Trophoblast cell (in vitro differentiated cells and primary cell): ENCODE measurements at regions not wholly inside any gene's neighbourhood (a gene's known extent, or its start where the extent isn't known, plus 50 kb on each side); places are given as distances from the start of the nearest gene placed in this dataset.

ENCODE experiments used
- DNase-seq, 2 donors: peaks; one replicate each; pipeline ENCODE4 v3.0.0-alpha.2; 2016
- H2AFZ ChIP-seq: 2 replicates; pipeline ENCODE4 v1.6.1; 2013; ENCODE audit warnings: low read length, moderate library complexity, mild to moderate bottlenecking; ENCODE audit not compliant: insufficient read depth, poor library complexity
- H2AK5ac ChIP-seq: 2 replicates; pipeline ENCODE4 v1.6.1; 2013; ENCODE audit warnings: mild to moderate bottlenecking, low read length
- H2BK120ac ChIP-seq: 2 replicates; pipeline ENCODE4 v1.6.1; 2013; ENCODE audit warnings: low read length, mild to moderate bottlenecking, moderate library complexity; ENCODE audit not compliant: insufficient read depth, poor library complexity
- H2BK12ac ChIP-seq: 2 replicates; pipeline ENCODE4 v1.6.1; 2013; ENCODE audit warnings: mild to moderate bottlenecking, low read length, moderate library complexity
- H2BK5ac ChIP-seq: 2 replicates; pipeline ENCODE4 v1.6.1; 2013; ENCODE audit warnings: low read length, low read depth, moderate library complexity, mild to moderate bottlenecking; ENCODE audit not compliant: poor library complexity
- H3K14ac ChIP-seq: 2 replicates; pipeline ENCODE4 v1.6.1; 2013; ENCODE audit warnings: mild to moderate bottlenecking, low read length
- H3K18ac ChIP-seq: 2 replicates; pipeline ENCODE4 v1.6.1; 2013; ENCODE audit warnings: mild to moderate bottlenecking, low read length
- H3K23ac ChIP-seq: 2 replicates; pipeline ENCODE4 v1.6.1; 2013; ENCODE audit warnings: low read length
- H3K27ac ChIP-seq: 2 replicates; pipeline ENCODE4 v1.5.1; 2013; ENCODE audit warnings: low read depth, mild to moderate bottlenecking, inconsistent platforms, low read length, moderate library complexity
- H3K27me3 ChIP-seq: 2 replicates; pipeline ENCODE4 v1.6.1; 2013; ENCODE audit warnings: inconsistent platforms, mild to moderate bottlenecking, low read length, moderate library complexity; ENCODE audit not compliant: insufficient read depth
- H3K36me3 ChIP-seq, 2 experiments: 1 replicate in 1 of 2; 2 replicates in 1 of 2; pipeline ENCODE4 v1.6.1; 2013; ENCODE audit warnings: low read length in 2 of 2, mild to moderate bottlenecking in 2 of 2, moderate library complexity in 1 of 2; ENCODE audit not compliant: insufficient read depth in 2 of 2, control insufficient read depth in 1 of 2
- H3K4ac ChIP-seq: 2 replicates; pipeline ENCODE4 v1.6.1; 2013; ENCODE audit warnings: low read depth, mild to moderate bottlenecking, low read length, moderate library complexity
- H3K4me1 ChIP-seq, 2 experiments: 1 replicate in 1 of 2; 2 replicates in 1 of 2; pipeline ENCODE4 v1.6.1; 2013; ENCODE audit warnings: low read length in 2 of 2, mild to moderate bottlenecking in 2 of 2, moderate library complexity in 1 of 2; ENCODE audit not compliant: insufficient read depth in 2 of 2, control insufficient read depth in 1 of 2
- H3K4me2 ChIP-seq: 2 replicates; pipeline ENCODE4 v1.6.1; 2013; ENCODE audit warnings: inconsistent platforms, mild to moderate bottlenecking, low read length, moderate library complexity
- H3K4me3 ChIP-seq: 2 replicates; pipeline ENCODE4 v1.5.1; 2013; ENCODE audit warnings: mild to moderate bottlenecking, low read depth, low read length, inconsistent platforms
- H3K79me1 ChIP-seq: one replicate; pipeline ENCODE4 v1.6.1; 2013; ENCODE audit warnings: low read length
- H3K79me2 ChIP-seq: 2 replicates; pipeline ENCODE4 v1.6.1; 2013; ENCODE audit warnings: low read length, mild to moderate bottlenecking; ENCODE audit not compliant: control insufficient read depth, insufficient read depth, poor library complexity
- H3K9ac ChIP-seq: 2 replicates; pipeline ENCODE4 v1.6.1; 2013; ENCODE audit warnings: mild to moderate bottlenecking, low read length
- H3K9me3 ChIP-seq: 2 replicates; pipeline ENCODE4 v1.6.1; 2013; ENCODE audit warnings: low read depth, mild to moderate bottlenecking, control low read depth, inconsistent platforms, low read length; ENCODE audit not compliant: insufficient read depth
- H4K12ac ChIP-seq: 2 replicates; pipeline ENCODE4 v1.6.1; 2013; ENCODE audit warnings: low read depth, mild to moderate bottlenecking, low read length, moderate library complexity
- H4K8ac ChIP-seq: 2 replicates; pipeline ENCODE4 v1.6.1; 2013; ENCODE audit warnings: low read depth, mild to moderate bottlenecking, low read length, moderate library complexity
- H4K91ac ChIP-seq: one replicate; pipeline ENCODE4 v1.6.1; 2013; ENCODE audit warnings: low read depth, mild to moderate bottlenecking, low read length, moderate library complexity
- WGBS: extraction: QIAGEN DNeasy Blood & Tissue Kit; methylation state at CpG from one replicate; pipeline ENCODE4 v1.1.7; 2013; ENCODE audit warnings: missing lambda C conversion rate; ENCODE audit not compliant: insufficient read length, insufficient coverage; ENCODE audit errors: extremely low coverage; 5-methylcytosine and 5-hydroxymethylcytosine counted together

- Histone ChIP-seq H3K4ac (no peak overlapping the region), H2AK5ac (no peak overlapping the region), H4K8ac (no peak overlapping the region), H3K14ac (no peak overlapping the region), H3K9me3 (no peaks in the 10 kb centered on the region), H3K36me3 (no peaks in the 10 kb centered on the region), H3K4me3 (no peak overlapping the region), H2BK5ac (no peak overlapping the region), H3K79me1 (no peaks in the 10 kb centered on the region), H3K79me2 (no peaks in the 10 kb centered on the region), H3K4me1 (peaks cover 3 to 5% of the 10 kb centered on the region in 2 experiments), H3K4me2 (no peak overlapping the region), H2BK12ac (no peak overlapping the region), H2BK120ac (no peak overlapping the region), H4K91ac (no peak overlapping the region), H3K9ac (no peak overlapping the region), H2AFZ (no peak overlapping the region), H3K27me3 (no peaks in the 10 kb centered on the region), H4K12ac (no peak overlapping the region), H3K18ac (peak overlapping the region; percentile 15), H3K23ac (no peak overlapping the region), H3K27ac (no peak overlapping the region)
- WGBS = no CpG with 5 or more reads among the region's 9 CpGs
- DNase-seq = no peak
These were observed 510.9 kb downstream of the RPS24 start for GRCh38 chr10:78544423-78545090.

- Histone ChIP-seq H2AFZ (no peak overlapping the region), H3K14ac (no peak overlapping the region), H3K9ac (no peak overlapping the region), H3K18ac (no peak overlapping the region), H3K9me3 (no peaks in the 10 kb centered on the region), H4K8ac (no peak overlapping the region), H3K79me2 (no peaks in the 10 kb centered on the region), H2BK5ac (no peak overlapping the region), H3K4me1 (peaks cover 6 to 7% of the 10 kb centered on the region in 2 experiments), H3K4ac (no peak overlapping the region), H3K27me3 (no peaks in the 10 kb centered on the region), H3K4me2 (no peak overlapping the region), H3K36me3 (no peaks in the 10 kb centered on the region), H3K27ac (no peak overlapping the region), H3K4me3 (no peak overlapping the region), H3K23ac (no peak overlapping the region), H2BK12ac (no peak overlapping the region), H4K91ac (no peak overlapping the region), H3K79me1 (peaks cover 4% of the 10 kb centered on the region), H2BK120ac (no peak overlapping the region), H4K12ac (no peak overlapping the region), H2AK5ac (no peak overlapping the region)
- WGBS = no CpG with 5 or more reads among the region's 3 CpGs
- DNase-seq = no peak
These were observed 512.1 kb downstream of the RPS24 start for GRCh38 chr10:78545756-78546155.

- H3K4me2 ChIP-seq = no peak overlapping the region
- no peak overlapping the region for H3K23ac ChIP-seq
- no peak overlapping the region for H3K27ac ChIP-seq
- H2BK5ac ChIP-seq = no peak overlapping the region
- H2AFZ ChIP-seq = no peak overlapping the region
- peaks cover 14% of the 10 kb centered on the region for H3K79me1 ChIP-seq
- DNase-seq = no peak
- H3K9me3 ChIP-seq = no peaks in the 10 kb centered on the region
- no peak overlapping the region for H4K12ac ChIP-seq
- no peak overlapping the region for H3K9ac ChIP-seq
- H4K8ac ChIP-seq = no peak overlapping the region
- H2BK12ac ChIP-seq = peak overlapping the region; percentile 26
- no peak overlapping the region for H3K18ac ChIP-seq
- H3K79me2 ChIP-seq = no peaks in the 10 kb centered on the region
- no peaks in the 10 kb centered on the region for H3K36me3 ChIP-seq
- peaks cover 21% of the 10 kb centered on the region in 2 experiments for H3K4me1 ChIP-seq
- H3K27me3 ChIP-seq = no peaks in the 10 kb centered on the region
- no peak overlapping the region for H2BK120ac ChIP-seq
- H3K4me3 ChIP-seq = no peak overlapping the region
- no peak overlapping the region for H3K4ac ChIP-seq
- WGBS = no CpG with 5 or more reads among the region's 6 CpGs
- H2AK5ac ChIP-seq = no peak overlapping the region
- H3K14ac ChIP-seq = no peak overlapping the region
- no peak overlapping the region for H4K91ac ChIP-seq
These were observed 513.7 kb downstream of the RPS24 start for GRCh38 chr10:78547397-78547796.

- Histone ChIP-seq H3K9ac (no peak overlapping the region), H2AFZ (no peak overlapping the region), H3K36me3 (no peaks in the 10 kb centered on the region), H4K8ac (no peak overlapping the region), H3K79me2 (no peaks in the 10 kb centered on the region), H4K12ac (no peak overlapping the region), H2BK5ac (no peak overlapping the region), H3K23ac (no peak overlapping the region), H3K14ac (no peak overlapping the region), H3K9me3 (no peaks in the 10 kb centered on the region), H3K4ac (no peak overlapping the region), H3K4me2 (no peak overlapping the region), H2BK120ac (no peak overlapping the region), H3K4me1 (peaks cover 24 to 26% of the 10 kb centered on the region in 2 experiments), H3K18ac (no peak overlapping the region), H2BK12ac (no peak overlapping the region), H3K27me3 (no peaks in the 10 kb centered on the region), H3K79me1 (peaks cover 18% of the 10 kb centered on the region), H2AK5ac (no peak overlapping the region), H4K91ac (no peak overlapping the region), H3K4me3 (no peak overlapping the region), H3K27ac (no peak overlapping the region)
- DNase-seq = no peak
These were observed 514.2 kb downstream of the RPS24 start for GRCh38 chr10:78547905-78548304.
